ENCODE measurements at regions not wholly inside any gene's neighbourhood (a gene's known extent, or its start where the extent isn't known, plus 50 kb on each side); places are given as distances from the start of the nearest gene placed in this dataset.
"Not testable (repeated sequence)": the region's sequence is repeated elsewhere in the genome, so short reads cannot be mapped to it uniquely, and the experiment has no call there.

- H3K4me3 ChIP-seq (replicated peaks in 1 of 2; ENCODE audit: low read depth in 1 of 2, low read length in 2 of 2): 0 out of 4 replicates have a peak overlapping the region, but pooled peaks of 1 of the 2 experiments have one; percentile 18
- RAD21 ChIA-PET (ENCODE audit: low non-redundant PET in 1 of 2, low total read pairs in 2 of 2, uncharacterized antibody in 2 of 2, unreplicated experiment in 2 of 2): not testable (repeated sequence)
- ATAC-seq: peak; percentile 58
These were observed 216.3 kb upstream of the DUSP10 start for GRCh38 chr1:221958161-221958562.

GRCh38 chr1:221957350-221957749 is 215.5 kb upstream of the DUSP10 start:
- CTCF ChIA-PET; H3K4me3 ChIP-seq (replicated peaks in 1 of 2; ENCODE audit: low read depth in 1 of 2, low read length in 2 of 2); DNase-seq (ENCODE audit: low read depth, low spot score); H3K27me3 ChIP-seq (ENCODE audit: insufficient read depth, low read length); H3K36me3 ChIP-seq (ENCODE audit: control insufficient read depth in 1 of 2, insufficient read depth in 2 of 2, low read length in 2 of 2); H3K9me3 ChIP-seq (ENCODE audit: control insufficient read depth in 1 of 2, insufficient read depth in 1 of 2, low read depth in 1 of 2, low read length in 2 of 2); BruUV-seq (replicated peaks); H3K9me2 ChIP-seq (ENCODE audit: insufficient read depth); RAD21 ChIA-PET (ENCODE audit: low non-redundant PET in 1 of 2, low total read pairs in 2 of 2, uncharacterized antibody in 2 of 2, unreplicated experiment in 2 of 2); H3K9ac ChIP-seq (ENCODE audit: low read length); H4K20me1 ChIP-seq (ENCODE audit: insufficient read depth); ATAC-seq; POLR2A ChIA-PET; H3K79me2 ChIP-seq (ENCODE audit: insufficient read depth, low read length); H3K27ac ChIP-seq (ENCODE audit: low read depth, low read length); intact Hi-C loops (cut with micrococcal nuclease); H2AFZ ChIP-seq (ENCODE audit: low read depth, low read length, poor library complexity, severe bottlenecking); H3K4me2 ChIP-seq (ENCODE audit: low read length): not testable (repeated sequence)
- peaks cover 20 to 42% of the 10 kb centered on the region in 2 experiments for H3K4me1 ChIP-seq (ENCODE audit: control insufficient read depth in 1 of 2, insufficient read depth in 2 of 2, low read length in 2 of 2)

More at GRCh38 chr1:221958161-221958562, 216.3 kb upstream of the DUSP10 start:
- H3K36me3 ChIP-seq (ENCODE audit: control insufficient read depth in 1 of 2, insufficient read depth in 2 of 2, low read length in 2 of 2); H4K20me1 ChIP-seq (ENCODE audit: insufficient read depth); CTCF ChIA-PET; H3K9ac ChIP-seq (ENCODE audit: low read length); POLR2A ChIA-PET; H3K9me2 ChIP-seq (ENCODE audit: insufficient read depth); H3K79me2 ChIP-seq (ENCODE audit: insufficient read depth, low read length); H3K9me3 ChIP-seq (ENCODE audit: control insufficient read depth in 1 of 2, insufficient read depth in 1 of 2, low read depth in 1 of 2, low read length in 2 of 2); intact Hi-C loops (cut with micrococcal nuclease); BruUV-seq (replicated peaks); H3K27me3 ChIP-seq (ENCODE audit: insufficient read depth, low read length): not testable (repeated sequence)
- peak; percentile 51 for DNase-seq (ENCODE audit: low read depth, low spot score)
- peak; percentile 21; the same call in 1 of the 2 replicates for TF ChIP-seq RAD21 (IDR thresholded peaks at IDR 0.05; ENCODE audit: low read depth)
- peak; percentile 51; the same call in 1 of the 2 replicates for TF ChIP-seq FOSL1 (IDR thresholded peaks at IDR 0.05; ENCODE audit: low read depth)
- TF ChIP-seq SP1 (IDR thresholded peaks at IDR 0.05; ENCODE audit: low read depth): peak; percentile 85
- peak; percentile 28; the same call in 1 of the 2 replicates for TF ChIP-seq MAX (IDR thresholded peaks at IDR 0.05)
- peak; percentile 94; the same call in 1 of the 2 replicates for TF ChIP-seq CBX3 (IDR thresholded peaks at IDR 0.05; ENCODE audit: low read depth)
- TF ChIP-seq CEBPB (IDR thresholded peaks at IDR 0.05; ENCODE audit: low read depth): peak; percentile 26; the same call in 1 of the 2 replicates
- peak; percentile 59 for TF ChIP-seq JUND (IDR thresholded peaks at IDR 0.05)
- peak overlapping the region; percentile 46 for H3K27ac ChIP-seq (ENCODE audit: low read depth, low read length)
- H3K4me2 ChIP-seq (ENCODE audit: low read length): peak overlapping the region; percentile 59
- peak overlapping the region; percentile 72 for H2AFZ ChIP-seq (ENCODE audit: low read depth, low read length, poor library complexity, severe bottlenecking)
- H3K4me1 ChIP-seq (ENCODE audit: control insufficient read depth in 1 of 2, insufficient read depth in 2 of 2, low read length in 2 of 2): peaks cover 20 to 50% of the 10 kb centered on the region in 2 experiments

Measured in HCT116 (cell line).